Heart left ventricle (tissue), 16 donors: ENCODE measurements at regions not wholly inside any gene's neighbourhood (a gene's known extent, or its start where the extent isn't known, plus 50 kb on each side); places are given as distances from the start of the nearest gene placed in this dataset.

ENCODE experiments used
- ATAC-seq, 4 donors: fragments of 200-7000 bp; cut with Tn5 transposase; one replicate each; pipeline ENCODE4 v1.9.1; 2020 to 2022; ENCODE audit warnings: moderate library complexity in 4 of 4, mild to moderate bottlenecking in 3 of 4, moderate number of reproducible peaks in 1 of 4
- DNase-seq, 5 donors: peaks; one replicate each; pipeline ENCODE4 v3.0.0-alpha.2; 2020
- H3K27ac ChIP-seq, 12 donors: fragments of 200-600 bp; sonication (generic) in 4 of 12; one replicate each; pipeline versions ENCODE4 v1.5.0 to v1.8.0; 2016 to 2022; ENCODE audit warnings: mild to moderate bottlenecking in 2 of 12
- H3K27me3 ChIP-seq, 9 donors: fragments of 200-600 bp; sonication (generic) in 2 of 9; one replicate each; pipeline versions ENCODE4 v1.5.1 to v1.8.0; 2016 to 2022; ENCODE audit warnings: mild to moderate bottlenecking in 3 of 9
- H3K36me3 ChIP-seq, 9 donors: fragments of 200-600 bp; sonication (generic) in 2 of 9; one replicate each; pipeline versions ENCODE4 v1.5.0 to v1.8.0; 2018 to 2022; ENCODE audit warnings: mild to moderate bottlenecking in 2 of 9
- H3K4me1 ChIP-seq, 12 donors: fragments of 200-600 bp; sonication (generic) in 4 of 12; one replicate each; pipeline versions ENCODE4 v1.5.0 to v1.8.0; 2016 to 2022; ENCODE audit warnings: mild to moderate bottlenecking in 3 of 12
- H3K4me3 ChIP-seq, 12 donors: fragments of 200-600 bp; sonication (generic) in 4 of 12; one replicate each; pipeline versions ENCODE4 v1.5.0 to v1.8.0; 2017 to 2022; ENCODE audit warnings: mild to moderate bottlenecking in 9 of 12, moderate library complexity in 4 of 12
- H3K9me3 ChIP-seq, 12 donors: fragments of 200-600 bp; sonication (generic) in 4 of 12; one replicate each; pipeline versions ENCODE4 v1.5.0 to v1.8.0; 2016 to 2022; ENCODE audit warnings: mild to moderate bottlenecking in 1 of 12
- POLR2A ChIP-seq, 2 donors: fragments of 450-650 bp; IDR thresholded peaks; one replicate each; pipeline ENCODE4 v1.6.1; 2017; ENCODE audit warnings: antibody characterized with exemption in 2 of 2, mild to moderate bottlenecking in 2 of 2, moderate library complexity in 2 of 2
- WGBS, 4 donors: extraction: QIAGEN DNeasy Blood & Tissue Kit in 2 of 4; methylation state at CpG; one replicate each; pipeline versions ENCODE4 v1.1.5 to v1.1.7; 2013 to 2018; 5-methylcytosine and 5-hydroxymethylcytosine counted together
- intact Hi-C, 10 donors: fragments of 100-400 bp; cut with DNase I; formaldehyde crosslinking; loops; one replicate each; pipeline versions ENCODE4 v1.11.1 to v1.14.2; 2022
- TF ChIP-seq, protein P1 (sequence below), 12 donors: fragments of 200-600 bp; sonication (generic) in 4 of 12; IDR thresholded peaks; one replicate each; pipeline versions ENCODE4 v1.5.0 to v1.8.0; 2018 to 2022; ENCODE audit warnings: antibody characterized with exemption in 12 of 12, mild to moderate bottlenecking in 5 of 12
- donor health status: ischemic (EF 13 %, LVEDD 7.1; RV severe dilation, severe dysfunction).
- donor health status: healthy with polysubstance abuse.
- donor health status: DM: no; HTN: yes; CAD: no.
- donor health status: DM: no; HTN: no; CAD: no.
- donor health status: ischemic (EF 25% LVEDD 6.9; RV normal size, moderate dysfunction).
- donor health status: ischemic (EF 25% LVEDD 5.7; RV mildly dilated, moderate dysfunction).
- donor health status: healthy.
- donor health status: DM: yes; HTN: yes; CAD: no.
- donor health status: ischemic (EF 35%, LVEDD 5.7; RV mildly dilated, moderate dysfunction).
- donor health status: nonischemic (EF 11% LVEDD 7.7; RV severe dilation, severe dysfunction).
- donor health status: DM: yes; HTN: yes; CAD: no.
- donor health status: PGD.
- donor health status: ischemic (EF 29% LVEDD 5.4; RV normal size, mild dysfunction).
- donor health status: nonischemic (EF 23%, LVEDD 6.1; RV moderate dilation, normal function).

- 83 to 86% (median 83%) methylated on average over 2 of the region's 2 CpGs for WGBS, 4 donors
- TF ChIP-seq, protein P1, sequence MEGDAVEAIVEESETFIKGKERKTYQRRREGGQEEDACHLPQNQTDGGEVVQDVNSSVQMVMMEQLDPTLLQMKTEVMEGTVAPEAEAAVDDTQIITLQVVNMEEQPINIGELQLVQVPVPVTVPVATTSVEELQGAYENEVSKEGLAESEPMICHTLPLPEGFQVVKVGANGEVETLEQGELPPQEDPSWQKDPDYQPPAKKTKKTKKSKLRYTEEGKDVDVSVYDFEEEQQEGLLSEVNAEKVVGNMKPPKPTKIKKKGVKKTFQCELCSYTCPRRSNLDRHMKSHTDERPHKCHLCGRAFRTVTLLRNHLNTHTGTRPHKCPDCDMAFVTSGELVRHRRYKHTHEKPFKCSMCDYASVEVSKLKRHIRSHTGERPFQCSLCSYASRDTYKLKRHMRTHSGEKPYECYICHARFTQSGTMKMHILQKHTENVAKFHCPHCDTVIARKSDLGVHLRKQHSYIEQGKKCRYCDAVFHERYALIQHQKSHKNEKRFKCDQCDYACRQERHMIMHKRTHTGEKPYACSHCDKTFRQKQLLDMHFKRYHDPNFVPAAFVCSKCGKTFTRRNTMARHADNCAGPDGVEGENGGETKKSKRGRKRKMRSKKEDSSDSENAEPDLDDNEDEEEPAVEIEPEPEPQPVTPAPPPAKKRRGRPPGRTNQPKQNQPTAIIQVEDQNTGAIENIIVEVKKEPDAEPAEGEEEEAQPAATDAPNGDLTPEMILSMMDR (IDR thresholded peaks at IDR 0.05), result no peak
- TF ChIP-seq POLR2A (IDR thresholded peaks at IDR 0.05), result no peak
- Histone ChIP-seq H3K4me1 (no peaks in the 10 kb centered on the region), H3K36me3 (no peaks in the 10 kb centered on the region), H3K9me3 (peaks cover 0 to 3% (median 0%) of the 10 kb centered on the region in 12 donors), H3K27ac (no peak overlapping the region), H3K27me3 (no peaks in the 10 kb centered on the region), H3K4me3 (no peak overlapping the region)
- intact Hi-C loops, result no loop called here
- DNase-seq (no peak), ATAC-seq (no peak)
These were observed 1098.0 kb upstream of the DDX18 start for GRCh38 chr2:116716444-116716843.

- no peaks in the 10 kb centered on the region for H3K4me1 ChIP-seq
- peaks cover 0 to 4% (median 0%) of the 10 kb centered on the region in 12 donors for H3K9me3 ChIP-seq
- TF ChIP-seq POLR2A (IDR thresholded peaks at IDR 0.05), result no peak
- TF ChIP-seq, protein P1 (IDR thresholded peaks at IDR 0.05), result no peak
- no peak overlapping the region for H3K4me3 ChIP-seq
- intact Hi-C loops, result no loop called here
- DNase-seq, result no peak
- 65 to 68% (median 67%) methylated on average over 4 of the region's 4 CpGs for WGBS, 4 donors
- H3K27ac ChIP-seq, result no peak overlapping the region
- H3K36me3 ChIP-seq, result no peaks in the 10 kb centered on the region
- H3K27me3 ChIP-seq, result no peaks in the 10 kb centered on the region
- no peak for ATAC-seq
These were observed 1096.7 kb upstream of the DDX18 start for GRCh38 chr2:116717832-116718231.

- Histone ChIP-seq H3K27ac (no peak overlapping the region), H3K4me3 (no peak overlapping the region), H3K4me1 (no peaks in the 10 kb centered on the region), H3K36me3 (no peaks in the 10 kb centered on the region), H3K27me3 (no peaks in the 10 kb centered on the region), H3K9me3 (peaks cover 0 to 4% (median 0%) of the 10 kb centered on the region in 12 donors)
- no peak for DNase-seq
- TF ChIP-seq, protein P1 (IDR thresholded peaks at IDR 0.05), result no peak
- no peak for TF ChIP-seq POLR2A (IDR thresholded peaks at IDR 0.05)
- ATAC-seq, result no peak
- WGBS, 4 donors, result 77 to 82% (median 80%) methylated on average over 4 of the region's 4 CpGs
- intact Hi-C loops, result no loop called here
These were observed 1096.0 kb upstream of the DDX18 start for GRCh38 chr2:116718451-116718850.

- TF ChIP-seq, protein P1 (IDR thresholded peaks at IDR 0.05), result no peak
- TF ChIP-seq POLR2A (IDR thresholded peaks at IDR 0.05), result no peak
- no peaks in the 10 kb centered on the region for H3K4me1 ChIP-seq
- no peaks in the 10 kb centered on the region for H3K36me3 ChIP-seq
- DNase-seq (no peak), ATAC-seq (no peak)
- H3K9me3 ChIP-seq, result peaks cover 0 to 4% (median 0%) of the 10 kb centered on the region in 12 donors
- WGBS, 4 donors, result 59 to 76% (median 63%) methylated on average over 2 of the region's 2 CpGs
- H3K4me3 ChIP-seq, result no peak overlapping the region
- H3K27me3 ChIP-seq, result no peaks in the 10 kb centered on the region
- H3K27ac ChIP-seq, result no peak overlapping the region
- intact Hi-C loops, result no loop called here
These were observed 1094.7 kb upstream of the DDX18 start for GRCh38 chr2:116719836-116720235.
